GM23338 (cell line): ENCODE measurements at regions not wholly inside any gene's neighbourhood (a gene's known extent, or its start where the extent isn't known, plus 50 kb on each side); places are given as distances from the start of the nearest gene placed in this dataset.

Experiments used
- ATAC-seq: fragments of 200-7000 bp; cut with Tn5 transposase; 3 replicates; pipeline ENCODE4 v1.9.1; 2020
- DNase-seq: peaks from one replicate; pipeline ENCODE4 v3.0.0-alpha.2; 2015; ENCODE audit warnings: low spot score
- H2AFZ ChIP-seq: fragments of 200-600 bp; sonication (generic); 2 replicates; pipeline ENCODE4 v1.8.0; 2016; ENCODE audit warnings: antibody characterized with exemption, mild to moderate bottlenecking, moderate library complexity
- H3F3A ChIP-seq: fragments of 200-600 bp; sonication (generic); replicated peaks from 2 replicates; pipeline ENCODE4 v1.8.0; 2017; ENCODE audit warnings: antibody characterized with exemption, mixed run types, low read depth
- H3K27ac ChIP-seq: fragments of 200-600 bp; sonication (generic); 2 replicates; pipeline ENCODE4 v1.6.1; 2016; ENCODE audit warnings: low read depth
- H3K27me3 ChIP-seq: fragments of 200-600 bp; sonication (generic); 2 replicates; pipeline ENCODE4 v1.8.0; 2016; ENCODE audit warnings: mild to moderate bottlenecking, mixed run types, moderate library complexity; ENCODE audit not compliant: insufficient read depth
- H3K36me3 ChIP-seq: fragments of 200-600 bp; sonication (generic); 2 replicates; pipeline ENCODE4 v1.8.0; 2016; ENCODE audit warnings: mild to moderate bottlenecking; ENCODE audit not compliant: insufficient read depth
- H3K4me1 ChIP-seq: fragments of 200-600 bp; sonication (generic); 2 replicates; pipeline ENCODE4 v1.8.0; 2016; ENCODE audit warnings: mild to moderate bottlenecking, moderate library complexity; ENCODE audit not compliant: insufficient read depth
- H3K4me2 ChIP-seq: fragments of 200-600 bp; sonication (generic); 2 replicates; pipeline ENCODE4 v1.7.1; 2017; ENCODE audit warnings: mixed run types
- H3K4me3 ChIP-seq: fragments of 200-600 bp; sonication (generic); 2 replicates; pipeline ENCODE4 v1.6.1; 2016; ENCODE audit warnings: mixed run types
- H3K79me2 ChIP-seq: fragments of 200-600 bp; sonication (generic); replicated peaks from 2 replicates; pipeline ENCODE4 v1.8.0; 2017; ENCODE audit warnings: mild to moderate bottlenecking; ENCODE audit not compliant: insufficient read depth
- H3K9me2 ChIP-seq: fragments of 200-600 bp; sonication (generic); 2 replicates; pipeline ENCODE4 v1.8.0; 2017; ENCODE audit not compliant: insufficient read depth
- H4K20me1 ChIP-seq: fragments of 200-600 bp; sonication (generic); replicated peaks from 2 replicates; pipeline ENCODE4 v1.8.0; 2017; ENCODE audit warnings: mild to moderate bottlenecking; ENCODE audit not compliant: insufficient read depth
- H3K27ac Mint-ChIP-seq: 2 replicates; pipeline ENCODE4 v1.8.0; 2020; ENCODE audit warnings: inconsistent platforms, mild to moderate bottlenecking, moderate library complexity, mixed read lengths
- H3K27me3 Mint-ChIP-seq: 3 replicates; pipeline ENCODE4 v1.8.0; 2022; ENCODE audit warnings: low read depth, mild to moderate bottlenecking, moderate library complexity, mixed read lengths, inconsistent platforms; ENCODE audit not compliant: insufficient read depth, poor library complexity
- H3K36me3 Mint-ChIP-seq: 3 replicates; pipeline ENCODE4 v1.8.0; 2021; ENCODE audit warnings: low read depth, mild to moderate bottlenecking, inconsistent platforms, moderate library complexity, mixed read lengths
- H3K4me1 Mint-ChIP-seq: 3 replicates; pipeline ENCODE4 v1.8.0; 2020; ENCODE audit warnings: mild to moderate bottlenecking, inconsistent platforms, mixed read lengths
- H3K4me3 Mint-ChIP-seq: 3 replicates; pipeline ENCODE4 v1.8.0; 2021; ENCODE audit warnings: moderate library complexity, mild to moderate bottlenecking, inconsistent platforms, mixed read lengths
- H3K9me3 Mint-ChIP-seq: 3 replicates; pipeline ENCODE4 v1.8.0; 2020; ENCODE audit warnings: moderate library complexity, mild to moderate bottlenecking, inconsistent platforms, mixed read lengths
- CTCF ChIP-seq, 2 experiments: fragments of 200-600 bp in 1 of 2; sonication (generic) in 1 of 2; conservative IDR thresholded peaks; 2 replicates each; pipeline versions ENCODE4 v1.5.1 to v1.6.1; 2016 to 2017; ENCODE audit warnings: antibody characterized with exemption in 2 of 2, low read depth in 2 of 2, mild to moderate bottlenecking in 2 of 2, moderate library complexity in 1 of 2
- EZH2phosphoT487 ChIP-seq: fragments of 200-600 bp; sonication (generic); IDR thresholded peaks from one replicate; pipeline ENCODE4 v1.8.1; 2018; ENCODE audit warnings: antibody characterized with exemption; ENCODE audit not compliant: unreplicated experiment
- JUNB ChIP-seq: IDR thresholded peaks from one replicate; pipeline ENCODE4 v1.6.1; 2016; ENCODE audit warnings: antibody characterized with exemption; ENCODE audit not compliant: unreplicated experiment
- NANOG ChIP-seq: IDR thresholded peaks from 2 replicates; pipeline ENCODE4 v1.6.1; 2016; ENCODE audit warnings: antibody characterized with exemption, borderline replicate concordance
- POLR2AphosphoS5 ChIP-seq: IDR thresholded peaks from 2 replicates; pipeline ENCODE4 v1.6.1; 2016; ENCODE audit warnings: antibody characterized with exemption, low read depth
- STAT1 ChIP-seq: IDR thresholded peaks from one replicate; pipeline ENCODE4 v1.6.1; 2016; ENCODE audit warnings: antibody characterized with exemption; ENCODE audit not compliant: unreplicated experiment
- ZNF331 ChIP-seq: fragments of 250-450 bp; sonication (Bioruptor Pico); IDR thresholded peaks from 2 replicates; pipeline ENCODE4 v1.5.0; 2020; ENCODE audit warnings: low read depth, mild to moderate bottlenecking, moderate library complexity
- ZNF462 ChIP-seq: fragments of 250-450 bp; sonication (Bioruptor Pico); IDR thresholded peaks from 2 replicates; pipeline ENCODE4 v1.5.0; 2020; ENCODE audit warnings: mild to moderate bottlenecking, moderate library complexity
- TF ChIP-seq, protein P1 (sequence below): IDR thresholded peaks from 2 replicates; pipeline ENCODE4 v1.6.1; 2016; ENCODE audit warnings: antibody characterized with exemption
- TF ChIP-seq, protein P2 (sequence below): IDR thresholded peaks from one replicate; pipeline ENCODE4 v1.6.1; 2018; ENCODE audit warnings: antibody characterized with exemption; ENCODE audit not compliant: unreplicated experiment

GRCh38 chr4:125159001-125159400, 155.8 kb upstream of the FAT4 start (continued):
- TF ChIP-seq CTCF (conservative IDR thresholded peaks at IDR 0.05; ENCODE audit: low read depth in 2 of 2) (no peak), STAT1 (no peak), ZNF331 (no peak), NANOG (no peak), JUNB (no peak), POLR2AphosphoS5 (no peak), EZH2phosphoT487 (no peak)
- TF ChIP-seq, protein P1, sequence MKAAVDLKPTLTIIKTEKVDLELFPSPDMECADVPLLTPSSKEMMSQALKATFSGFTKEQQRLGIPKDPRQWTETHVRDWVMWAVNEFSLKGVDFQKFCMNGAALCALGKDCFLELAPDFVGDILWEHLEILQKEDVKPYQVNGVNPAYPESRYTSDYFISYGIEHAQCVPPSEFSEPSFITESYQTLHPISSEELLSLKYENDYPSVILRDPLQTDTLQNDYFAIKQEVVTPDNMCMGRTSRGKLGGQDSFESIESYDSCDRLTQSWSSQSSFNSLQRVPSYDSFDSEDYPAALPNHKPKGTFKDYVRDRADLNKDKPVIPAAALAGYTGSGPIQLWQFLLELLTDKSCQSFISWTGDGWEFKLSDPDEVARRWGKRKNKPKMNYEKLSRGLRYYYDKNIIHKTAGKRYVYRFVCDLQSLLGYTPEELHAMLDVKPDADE: no peak
- TF ChIP-seq, protein P2, sequence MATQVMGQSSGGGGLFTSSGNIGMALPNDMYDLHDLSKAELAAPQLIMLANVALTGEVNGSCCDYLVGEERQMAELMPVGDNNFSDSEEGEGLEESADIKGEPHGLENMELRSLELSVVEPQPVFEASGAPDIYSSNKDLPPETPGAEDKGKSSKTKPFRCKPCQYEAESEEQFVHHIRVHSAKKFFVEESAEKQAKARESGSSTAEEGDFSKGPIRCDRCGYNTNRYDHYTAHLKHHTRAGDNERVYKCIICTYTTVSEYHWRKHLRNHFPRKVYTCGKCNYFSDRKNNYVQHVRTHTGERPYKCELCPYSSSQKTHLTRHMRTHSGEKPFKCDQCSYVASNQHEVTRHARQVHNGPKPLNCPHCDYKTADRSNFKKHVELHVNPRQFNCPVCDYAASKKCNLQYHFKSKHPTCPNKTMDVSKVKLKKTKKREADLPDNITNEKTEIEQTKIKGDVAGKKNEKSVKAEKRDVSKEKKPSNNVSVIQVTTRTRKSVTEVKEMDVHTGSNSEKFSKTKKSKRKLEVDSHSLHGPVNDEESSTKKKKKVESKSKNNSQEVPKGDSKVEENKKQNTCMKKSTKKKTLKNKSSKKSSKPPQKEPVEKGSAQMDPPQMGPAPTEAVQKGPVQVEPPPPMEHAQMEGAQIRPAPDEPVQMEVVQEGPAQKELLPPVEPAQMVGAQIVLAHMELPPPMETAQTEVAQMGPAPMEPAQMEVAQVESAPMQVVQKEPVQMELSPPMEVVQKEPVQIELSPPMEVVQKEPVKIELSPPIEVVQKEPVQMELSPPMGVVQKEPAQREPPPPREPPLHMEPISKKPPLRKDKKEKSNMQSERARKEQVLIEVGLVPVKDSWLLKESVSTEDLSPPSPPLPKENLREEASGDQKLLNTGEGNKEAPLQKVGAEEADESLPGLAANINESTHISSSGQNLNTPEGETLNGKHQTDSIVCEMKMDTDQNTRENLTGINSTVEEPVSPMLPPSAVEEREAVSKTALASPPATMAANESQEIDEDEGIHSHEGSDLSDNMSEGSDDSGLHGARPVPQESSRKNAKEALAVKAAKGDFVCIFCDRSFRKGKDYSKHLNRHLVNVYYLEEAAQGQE: no peak

DNA sequence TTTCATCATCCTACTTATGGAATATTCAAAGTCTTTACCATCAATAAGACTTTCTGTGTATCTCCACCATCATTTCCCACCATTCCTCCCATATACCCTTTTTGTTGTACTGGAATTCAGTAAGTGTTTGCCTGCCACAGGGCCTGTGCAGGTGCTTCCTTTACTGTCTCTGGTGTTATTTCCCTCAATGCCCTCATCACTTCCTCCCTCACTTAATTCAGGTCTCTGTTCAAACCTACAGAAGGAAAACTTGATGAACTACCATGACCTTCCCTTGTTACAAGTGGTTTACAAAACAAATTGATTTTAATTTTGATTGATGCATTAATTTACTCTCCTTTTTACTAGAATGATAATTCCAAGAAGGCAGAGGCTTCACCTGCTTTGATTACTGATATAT, 159.5 kb upstream of the FAT4 start:
- no peak overlapping the region for H3K27ac ChIP-seq
- no peaks in the 10 kb centered on the region for H3K27me3 ChIP-seq
- no peaks in the 10 kb centered on the region for H3F3A ChIP-seq
- H3K9me2 ChIP-seq: no peaks in the 10 kb centered on the region
- Mint-ChIP-seq H3K27me3 (no peaks in the 10 kb centered on the region), H3K36me3 (no peaks in the 10 kb centered on the region), H3K4me1 (no peaks in the 10 kb centered on the region), H3K9me3 (peaks cover 3% of the 10 kb centered on the region; the same call in 1 of the 3 replicates), H3K27ac (no peak overlapping the region), H3K4me3 (no peak overlapping the region)
- H3K36me3 ChIP-seq: no peaks in the 10 kb centered on the region
- H3K79me2 ChIP-seq: no peaks in the 10 kb centered on the region
- no peak for DNase-seq
- no peak overlapping the region for H2AFZ ChIP-seq
- H3K4me1 ChIP-seq: no peaks in the 10 kb centered on the region
- ATAC-seq: no peak
- no peaks in the 10 kb centered on the region for H4K20me1 ChIP-seq
- H3K4me3 ChIP-seq: no peak overlapping the region
- no peak overlapping the region for H3K4me2 ChIP-seq
- TF ChIP-seq EZH2phosphoT487 (no peak), ZNF462 (CRISPR knock-in tag) (no peak), JUNB (no peak), STAT1 (no peak), POLR2AphosphoS5 (no peak)
- TF ChIP-seq, protein P1: no peak
